K562 (cell line): ENCODE measurements at regions not wholly inside any gene's neighbourhood (a gene's known extent, or its start where the extent isn't known, plus 50 kb on each side); places are given as distances from the start of the nearest gene placed in this dataset.

Experiments used
- ATAC-seq: fragments of 200-7000 bp; cut with Tn5 transposase; 3 replicates; pipeline ENCODE4 v1.9.1; 2020; ENCODE audit warnings: moderate library complexity
- BruUV-seq: library from RNA; stranded (reverse); fragments of 400-500 nt; replicated peaks from 2 replicates; lab custom pipeline; 2021; lab: Mats Ljungman, UMichigan
- CTCF ChIA-PET: fragments of 300-600 bp; formaldehyde crosslinking; extraction: SDS; loops from one replicate; lab custom pipeline; 2021; ENCODE audit warnings: low intra/inter-chr PET ratio; lab: Yijun Ruan, JAX
- POLR2A ChIA-PET: fragments of 300-600, 350-650 bp; sonication (Branson Sonifier 250); formaldehyde crosslinking; extraction: SDS; loops from one replicate; lab custom pipeline; 2021; ENCODE audit warnings: antibody characterized with exemption, inconsistent platforms; lab: Yijun Ruan, JAX
- DNase-seq, 4 experiments: peaks; one replicate each; pipeline versions ENCODE4 v3.0.0 to v3.0.0-alpha.2; 2011 to 2018; ENCODE audit warnings: low spot score in 3 of 4, mixed read lengths in 3 of 4; ENCODE audit errors: extremely low read depth in 1 of 4
- FAIRE-seq: peaks from 2 replicates; lab custom pipeline; 2011; peaks lifted over from hg19 to GRCh38; lab: Jason Lieb, UNC
- H2AFZ ChIP-seq: 2 replicates; pipeline ENCODE4 v1.6.0; 2011; ENCODE audit warnings: low read depth, low read length, control low read depth, inconsistent platforms
- H3K27ac ChIP-seq: fragments of 200-600 bp; 3 replicates; pipeline ENCODE4 v1.8.0; 2011; ENCODE audit warnings: low read depth, mild to moderate bottlenecking, control low read depth, inconsistent platforms, low read length, moderate library complexity, mixed read lengths; ENCODE audit errors: extremely low read depth
- H3K27me3 ChIP-seq, 2 experiments: fragments of 300-600 bp in 1 of 2; 2 replicates in 1 of 2; 3 replicates in 1 of 2; pipeline versions ENCODE4 v1.6.0 to v1.8.0; 2011; ENCODE audit warnings: inconsistent platforms in 2 of 2, low read length in 2 of 2, mild to moderate bottlenecking in 1 of 2, mixed read lengths in 1 of 2, moderate library complexity in 1 of 2; ENCODE audit not compliant: control insufficient read depth in 2 of 2, insufficient read depth in 2 of 2
- H3K36me3 ChIP-seq: fragments of 300-600 bp; 3 replicates; pipeline ENCODE4 v1.8.0; 2011; ENCODE audit warnings: mild to moderate bottlenecking, low read length, inconsistent platforms; ENCODE audit not compliant: control insufficient read depth, insufficient read depth
- H3K4me1 ChIP-seq, 2 experiments: fragments of 200-600 bp in 1 of 2; replicated peaks in 1 of 2; 2 replicates in 1 of 2; 3 replicates in 1 of 2; pipeline versions ENCODE4 v1.5.1 to v1.8.0; 2011; ENCODE audit warnings: inconsistent platforms in 2 of 2, low read length in 2 of 2, mild to moderate bottlenecking in 1 of 2, mixed read lengths in 1 of 2, moderate library complexity in 1 of 2; ENCODE audit not compliant: control insufficient read depth in 2 of 2, insufficient read depth in 2 of 2
- H3K4me2 ChIP-seq: 2 replicates; pipeline ENCODE4 v1.6.1; 2011; ENCODE audit warnings: low read length, control low read depth, inconsistent platforms, mixed read lengths; ENCODE audit not compliant: insufficient read depth
- H3K4me3 ChIP-seq: fragments of 200-600 bp; sonication (generic), shearing (Covaris generic); 2 replicates; pipeline ENCODE4 v1.5.1; 2016; ENCODE audit warnings: control low read depth, inconsistent platforms
- H3K79me2 ChIP-seq: fragments of 200-600 bp; 3 replicates; pipeline ENCODE4 v1.8.0; 2011; ENCODE audit warnings: low read length, inconsistent platforms; ENCODE audit not compliant: control insufficient read depth, insufficient read depth
- H3K9ac ChIP-seq, 2 experiments: 2 replicates each; pipeline versions ENCODE4 v1.6.0 to v1.6.1; 2011; ENCODE audit warnings: low read depth in 2 of 2, low read length in 2 of 2, control low read depth in 1 of 2, inconsistent platforms in 1 of 2, mild to moderate bottlenecking in 1 of 2, mixed read lengths in 1 of 2; ENCODE audit not compliant: insufficient read depth in 1 of 2
- H3K9me1 ChIP-seq: one replicate; pipeline ENCODE4 v1.6.0; 2011; ENCODE audit warnings: inconsistent platforms, mild to moderate bottlenecking, low read length, moderate library complexity; ENCODE audit not compliant: control insufficient read depth, insufficient read depth
- H3K9me3 ChIP-seq: replicated peaks from 2 replicates; pipeline ENCODE4 v1.5.1; 2011; ENCODE audit warnings: low read depth, low read length, inconsistent platforms; ENCODE audit not compliant: control insufficient read depth, insufficient read depth
- H4K20me1 ChIP-seq: replicated peaks from 2 replicates; pipeline ENCODE4 v1.6.1; 2011; ENCODE audit warnings: low read length, inconsistent platforms, mixed read lengths; ENCODE audit not compliant: control insufficient read depth, insufficient read depth
- ATF6 ChIP-seq: sonication (generic); formaldehyde crosslinking; IDR thresholded peaks from 2 replicates; pipeline ENCODE4 v1.4.0; 2020; ENCODE audit warnings: mild to moderate bottlenecking, missing genetic modification reagents
- BCOR ChIP-seq: fragments of 450-650 bp; IDR thresholded peaks from 2 replicates; pipeline ENCODE4 v1.6.1; 2016
- CCNT2 ChIP-seq: IDR thresholded peaks from 2 replicates; pipeline ENCODE4 v1.6.1; 2011; ENCODE audit warnings: borderline replicate concordance, low read depth, mild to moderate bottlenecking, moderate library complexity, mixed read lengths, low read length; ENCODE audit not compliant: insufficient read length; ENCODE audit errors: extremely low read depth
- CSDE1 ChIP-seq, 2 experiments: fragments of 450-650 bp; IDR thresholded peaks; 2 replicates each; pipeline ENCODE4 v1.6.1; 2016; ENCODE audit warnings: mild to moderate bottlenecking in 1 of 2
- EHMT2 ChIP-seq: fragments of 450-650 bp; IDR thresholded peaks from 2 replicates; pipeline ENCODE4 v1.6.1; 2018; ENCODE audit warnings: antibody characterized with exemption
- GABPB1 ChIP-seq: sonication (generic); formaldehyde crosslinking; IDR thresholded peaks from 2 replicates; pipeline ENCODE4 v1.8.0; 2022; ENCODE audit warnings: mild to moderate bottlenecking, missing genetic modification reagents
- KLF1 ChIP-seq: fragments of 450-650 bp; IDR thresholded peaks from 2 replicates; pipeline ENCODE4 v1.6.1; 2016; ENCODE audit warnings: missing genetic modification characterization, missing compliant biosample characterization
- MYNN ChIP-seq, 2 experiments: sonication (generic); formaldehyde crosslinking in 1 of 2; IDR thresholded peaks; 2 replicates each; pipeline versions ENCODE4 v1.5.0 to v1.6.1; 2016 to 2020; ENCODE audit warnings: antibody characterized with exemption in 1 of 2, missing genetic modification reagents in 1 of 2
- NR4A1 ChIP-seq, 2 experiments: fragments of 250-450 bp in 1 of 2; fragments of 450-650 bp in 1 of 2; sonication (Bioruptor Pico) in 1 of 2; IDR thresholded peaks; 2 replicates each; pipeline versions ENCODE4 v1.4.0 to v1.6.1; 2016 to 2020; ENCODE audit warnings: mild to moderate bottlenecking in 2 of 2, missing compliant biosample characterization in 1 of 2, missing genetic modification characterization in 1 of 2, moderate library complexity in 1 of 2
- SRSF1 ChIP-seq: fragments of 200-400 bp; formaldehyde crosslinking; IDR thresholded peaks from 2 replicates; pipeline ENCODE4 v1.6.1; 2017; ENCODE audit warnings: mild to moderate bottlenecking, low read depth, low read length, moderate library complexity
- TCF7 ChIP-seq: sonication (generic); IDR thresholded peaks from 2 replicates; pipeline ENCODE4 v1.6.1; 2016; ENCODE audit warnings: antibody characterized with exemption, borderline replicate concordance
- ZBTB40 ChIP-seq, 2 experiments: fragments of 450-650 bp in 1 of 2; sonication (generic) in 1 of 2; formaldehyde crosslinking in 1 of 2; IDR thresholded peaks; 2 replicates each; pipeline versions ENCODE4 v1.7.1 to v1.9.0; 2016 to 2022; ENCODE audit warnings: inconsistent platforms in 1 of 2, mild to moderate bottlenecking in 1 of 2, missing genetic modification reagents in 1 of 2
- ZC3H4 ChIP-seq: sonication (generic); formaldehyde crosslinking; IDR thresholded peaks from 2 replicates; pipeline ENCODE4 v1.9.0; 2021; ENCODE audit warnings: missing genetic modification reagents, borderline replicate concordance
- WGBS: fragments of 100-300 bp; shearing (Covaris generic); methylation state at CpG from one replicate; pipeline ENCODE4 v1.1.6; 2016; ENCODE audit warnings: low coverage, mixed read lengths; ENCODE audit not compliant: insufficient coverage; ENCODE audit errors: missing lambda C conversion rate; 5-methylcytosine and 5-hydroxymethylcytosine counted together
- in situ Hi-C: fragments of 300-500 bp; cut with MboI; formaldehyde crosslinking; loops from 4 replicates; pipeline ENCODE4 v1.15.0; 2018; ENCODE audit warnings: inconsistent platforms, mixed read lengths
- intact Hi-C: fragments of 100-400 bp; cut with micrococcal nuclease; formaldehyde crosslinking; loops from 2 replicates; pipeline ENCODE4 v1.14.2; 2022

GRCh38 chr7:46853451-46853850 lies 728.5 kb downstream of the TNS3 start:
- FAIRE-seq (no peak), DNase-seq (no peak), ATAC-seq (no peak)
- Histone ChIP-seq H3K27me3 (no peaks in the 10 kb centered on the region), H3K9me1 (no peaks in the 10 kb centered on the region), H3K79me2 (no peaks in the 10 kb centered on the region), H2AFZ (no peak overlapping the region), H4K20me1 (no peaks in the 10 kb centered on the region), H3K27ac (no peak overlapping the region), H3K36me3 (no peaks in the 10 kb centered on the region), H3K4me3 (no peak overlapping the region), H3K9me3 (no peaks in the 10 kb centered on the region; the same call in 1 of the 2 replicates), H3K4me1 (no peaks in the 10 kb centered on the region), H3K9ac (no peak overlapping the region), H3K4me2 (no peak overlapping the region)
- ChIA-PET POLR2A (no interaction called here), CTCF (no interaction called here)
- intact Hi-C loops (no loop called here), in situ Hi-C loops (no loop called here)
- WGBS, result 0% methylated on average over 1 of the region's 1 CpG
- no TSS peak for BruUV-seq
- TF ChIP-seq TCF7 (no peak), GABPB1 (CRISPR knock-in tag) (no peak), NR4A1 (CRISPR knock-in tag; IDR thresholded peaks at IDR 0.05) (no peak), NR4A1 (tag; IDR thresholded peaks at IDR 0.05) (no peak), BCOR (no peak), EHMT2 (no peak), ZBTB40 (IDR thresholded peaks at IDR 0.05) (no peak), ZBTB40 (CRISPR knock-in tag; IDR thresholded peaks at IDR 0.05) (no peak), ZC3H4 (CRISPR knock-in tag) (no peak), ATF6 (CRISPR knock-in tag) (no peak), SRSF1 (no peak), KLF1 (tag) (no peak), CSDE1 (IDR thresholded peaks at IDR 0.05) (no peak), MYNN (IDR thresholded peaks at IDR 0.05) (no peak), MYNN (CRISPR knock-in tag; IDR thresholded peaks at IDR 0.05) (no peak), CCNT2 (no peak)
